ENCODE measurements at regions not wholly inside any gene's neighbourhood (a gene's known extent, or its start where the extent isn't known, plus 50 kb on each side); places are given as distances from the start of the nearest gene placed in this dataset.
A peak's percentile ranks its signal among the peaks of the same experiment; 100 is the strongest.

DNA sequence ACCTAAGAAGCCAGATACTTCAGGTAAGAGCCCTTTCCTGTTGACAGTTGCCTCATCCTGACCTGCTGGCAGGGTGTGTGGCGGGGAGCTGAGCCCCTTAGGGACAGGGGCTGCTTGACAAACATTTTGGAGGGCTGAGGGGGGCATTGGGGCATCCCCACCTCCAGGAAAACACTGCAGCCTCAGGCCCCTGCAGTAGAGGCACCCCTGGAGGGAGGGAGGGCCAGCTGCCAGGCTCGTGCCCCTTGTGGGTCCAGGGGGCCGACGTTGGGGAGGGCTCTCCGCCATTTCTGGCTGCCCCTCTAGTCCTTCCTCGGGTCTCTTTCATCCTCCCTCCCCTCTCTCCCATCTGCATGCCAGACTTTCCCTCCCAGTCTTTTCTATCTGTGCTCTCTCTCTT is 177.3 kb downstream of the RPS24 start:
- DNase-seq, result no peak
- Histone ChIP-seq H3K9ac (no peak overlapping the region), H3K9me3 (no peaks in the 10 kb centered on the region), H4K20me1 (ENCODE audit: insufficient read depth) (no peaks in the 10 kb centered on the region), H2AFZ (ENCODE audit: low read depth) (no peak overlapping the region), H3K27me3 (ENCODE audit: insufficient read depth) (no peaks in the 10 kb centered on the region), H3F3A (replicated peaks; ENCODE audit: insufficient read depth) (peaks cover 5% of the 10 kb centered on the region), H3K27ac (ENCODE audit: low read depth in 2 of 2, low read length in 1 of 2) (peak overlapping the region in 1 of 2 experiments; percentile 87; a peak in 2 of 4 replicates), H3K36me3 (replicated peaks in 1 of 2; ENCODE audit: control insufficient read depth in 1 of 2, insufficient read depth in 2 of 2, low read length in 1 of 2) (no peaks in the 10 kb centered on the region), H3K4me3 (ENCODE audit: low read depth in 2 of 2, low read length in 1 of 2) (no peak overlapping the region), H3K4me2 (no peak overlapping the region), H3K9me2 (no peaks in the 10 kb centered on the region), H3K79me2 (ENCODE audit: insufficient read depth) (no peaks in the 10 kb centered on the region), H3K4me1 (ENCODE audit: control insufficient read depth in 1 of 2, insufficient read depth in 2 of 2, low read depth in 1 of 2, low read length in 1 of 2) (peaks cover 19 to 59% of the 10 kb centered on the region in 2 experiments; a peak in 3 of 4 replicates)
- ChIA-PET POLR2A (no interaction called here), CTCF (interaction anchor here (0.6 to 6.7 kb wide), 34 partner anchors 8 to 986 kb away, joined by 3 to 67 read pairs (median 4); no protein-coding TSS in a partner anchor)
- 86% methylated on average over 5 of the region's 6 CpGs for WGBS (ENCODE audit: low lambda C conversion rate)
- TF ChIP-seq RCOR1 (IDR thresholded peaks at IDR 0.05; ENCODE audit: low read length) (no peak), FOXM1 (IDR thresholded peaks at IDR 0.05; ENCODE audit: low read depth) (no peak), TCF12 (IDR thresholded peaks at IDR 0.05) (no peak), NFIC (IDR thresholded peaks at IDR 0.05; ENCODE audit: borderline replicate concordance) (no peak), EZH2phosphoT487 (IDR thresholded peaks at IDR 0.05; ENCODE audit: borderline replicate concordance, low read depth) (no peak), MXI1 (IDR thresholded peaks at IDR 0.05; ENCODE audit: low read depth, low read length) (no peak), GATA2 (CRISPR knock-in tag; IDR thresholded peaks at IDR 0.05) (no peak), TAF1 (IDR thresholded peaks at IDR 0.05; ENCODE audit: borderline replicate concordance, low read depth, low read length) (no peak), CHD2 (IDR thresholded peaks at IDR 0.05; ENCODE audit: low read length, partially characterized antibody) (no peak), EP300 (IDR thresholded peaks at IDR 0.05; ENCODE audit: borderline replicate concordance in 1 of 2, low read depth in 1 of 2, low read length in 1 of 2) (no peak), RAD21 (IDR thresholded peaks at IDR 0.05; ENCODE audit: low read length) (no peak), MEF2A (IDR thresholded peaks at IDR 0.05; ENCODE audit: borderline replicate concordance, low read depth) (no peak), FOSL2 (IDR thresholded peaks at IDR 0.05; ENCODE audit: borderline replicate concordance, low read depth) (no peak), NRF1 (IDR thresholded peaks at IDR 0.05; ENCODE audit: low read depth, low read length) (no peak)
- TF ChIP-seq, protein P1, sequence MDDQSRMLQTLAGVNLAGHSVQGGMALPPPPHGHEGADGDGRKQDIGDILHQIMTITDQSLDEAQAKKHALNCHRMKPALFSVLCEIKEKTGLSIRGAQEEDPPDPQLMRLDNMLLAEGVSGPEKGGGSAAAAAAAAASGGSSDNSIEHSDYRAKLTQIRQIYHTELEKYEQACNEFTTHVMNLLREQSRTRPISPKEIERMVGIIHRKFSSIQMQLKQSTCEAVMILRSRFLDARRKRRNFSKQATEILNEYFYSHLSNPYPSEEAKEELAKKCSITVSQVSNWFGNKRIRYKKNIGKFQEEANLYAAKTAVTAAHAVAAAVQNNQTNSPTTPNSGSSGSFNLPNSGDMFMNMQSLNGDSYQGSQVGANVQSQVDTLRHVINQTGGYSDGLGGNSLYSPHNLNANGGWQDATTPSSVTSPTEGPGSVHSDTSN (IDR thresholded peaks at IDR 0.05), result no peak
- TF ChIP-seq, protein P2, sequence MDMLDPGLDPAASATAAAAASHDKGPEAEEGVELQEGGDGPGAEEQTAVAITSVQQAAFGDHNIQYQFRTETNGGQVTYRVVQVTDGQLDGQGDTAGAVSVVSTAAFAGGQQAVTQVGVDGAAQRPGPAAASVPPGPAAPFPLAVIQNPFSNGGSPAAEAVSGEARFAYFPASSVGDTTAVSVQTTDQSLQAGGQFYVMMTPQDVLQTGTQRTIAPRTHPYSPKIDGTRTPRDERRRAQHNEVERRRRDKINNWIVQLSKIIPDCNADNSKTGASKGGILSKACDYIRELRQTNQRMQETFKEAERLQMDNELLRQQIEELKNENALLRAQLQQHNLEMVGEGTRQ (IDR thresholded peaks at IDR 0.05; ENCODE audit: borderline replicate concordance, low read depth, low read length), result no peak

DNA sequence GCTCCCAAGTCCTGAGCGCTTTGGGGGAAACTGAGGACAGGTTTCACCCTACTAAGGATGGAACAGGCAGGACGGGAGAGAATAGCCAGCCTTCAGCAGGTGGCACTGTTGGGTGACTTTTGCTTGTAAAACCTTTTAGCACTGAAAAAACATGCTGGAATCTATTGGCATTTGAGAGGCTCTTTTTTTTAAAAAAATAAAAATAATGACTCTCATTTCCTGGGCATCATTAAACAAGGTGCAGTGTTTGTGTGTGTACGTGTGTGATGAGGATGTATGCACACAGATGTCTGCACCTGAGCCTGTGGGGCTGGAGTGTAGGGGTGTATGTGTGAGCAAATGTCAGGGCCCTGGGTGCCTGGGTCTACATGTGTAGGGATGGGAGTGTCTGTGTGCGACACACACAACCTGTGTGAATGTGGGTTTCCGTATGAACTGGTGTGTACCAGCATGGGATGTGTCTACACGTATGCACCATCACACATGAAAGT is 177.9 kb downstream of the RPS24 start:
- H3K79me2 ChIP-seq (ENCODE audit: insufficient read depth), result no peaks in the 10 kb centered on the region
- POLR2A ChIA-PET, result interaction anchor here (0.9 kb wide), 1 partner anchor 49 kb away, joined by 3 read pairs; no protein-coding TSS in a partner anchor
- H2AFZ ChIP-seq (ENCODE audit: low read depth), result no peak overlapping the region
- no peaks in the 10 kb centered on the region for H4K20me1 ChIP-seq (ENCODE audit: insufficient read depth)
- TF ChIP-seq SMC3 (IDR thresholded peaks at IDR 0.05; ENCODE audit: low read depth, low read length) (peak; percentile 84), MXI1 (IDR thresholded peaks at IDR 0.05; ENCODE audit: low read depth, low read length) (no peak), JUND (IDR thresholded peaks at IDR 0.05) (no peak), GABPA (IDR thresholded peaks at IDR 0.05; ENCODE audit: low read depth) (no peak), RCOR1 (IDR thresholded peaks at IDR 0.05; ENCODE audit: low read length) (0 out of 2 replicates have a peak, but pooled peaks have one; percentile 29), RFX5 (IDR thresholded peaks at IDR 0.05; ENCODE audit: low read length) (no peak), RAD21 (IDR thresholded peaks at IDR 0.05; ENCODE audit: low read length) (peak; percentile 90)
- TF ChIP-seq, protein P3, sequence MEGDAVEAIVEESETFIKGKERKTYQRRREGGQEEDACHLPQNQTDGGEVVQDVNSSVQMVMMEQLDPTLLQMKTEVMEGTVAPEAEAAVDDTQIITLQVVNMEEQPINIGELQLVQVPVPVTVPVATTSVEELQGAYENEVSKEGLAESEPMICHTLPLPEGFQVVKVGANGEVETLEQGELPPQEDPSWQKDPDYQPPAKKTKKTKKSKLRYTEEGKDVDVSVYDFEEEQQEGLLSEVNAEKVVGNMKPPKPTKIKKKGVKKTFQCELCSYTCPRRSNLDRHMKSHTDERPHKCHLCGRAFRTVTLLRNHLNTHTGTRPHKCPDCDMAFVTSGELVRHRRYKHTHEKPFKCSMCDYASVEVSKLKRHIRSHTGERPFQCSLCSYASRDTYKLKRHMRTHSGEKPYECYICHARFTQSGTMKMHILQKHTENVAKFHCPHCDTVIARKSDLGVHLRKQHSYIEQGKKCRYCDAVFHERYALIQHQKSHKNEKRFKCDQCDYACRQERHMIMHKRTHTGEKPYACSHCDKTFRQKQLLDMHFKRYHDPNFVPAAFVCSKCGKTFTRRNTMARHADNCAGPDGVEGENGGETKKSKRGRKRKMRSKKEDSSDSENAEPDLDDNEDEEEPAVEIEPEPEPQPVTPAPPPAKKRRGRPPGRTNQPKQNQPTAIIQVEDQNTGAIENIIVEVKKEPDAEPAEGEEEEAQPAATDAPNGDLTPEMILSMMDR (IDR thresholded peaks at IDR 0.05), result peak; percentile 89
- H3F3A ChIP-seq (replicated peaks; ENCODE audit: insufficient read depth), result peaks cover 5% of the 10 kb centered on the region
- WGBS (ENCODE audit: low lambda C conversion rate), result 52% methylated on average over 6 of the region's 6 CpGs
- H3K9ac ChIP-seq, result no peak overlapping the region
- H3K27me3 ChIP-seq (ENCODE audit: insufficient read depth), result no peaks in the 10 kb centered on the region
- no peak overlapping the region for H3K4me2 ChIP-seq
- no peaks in the 10 kb centered on the region for H3K36me3 ChIP-seq (replicated peaks in 1 of 2; ENCODE audit: control insufficient read depth in 1 of 2, insufficient read depth in 2 of 2, low read length in 1 of 2)
- CTCF ChIA-PET, result interaction anchor here (0.6 to 6.7 kb wide), 37 partner anchors 9 to 986 kb away, joined by 3 to 67 read pairs (median 4); no protein-coding TSS in a partner anchor
- no peaks in the 10 kb centered on the region for H3K9me3 ChIP-seq
- H3K4me3 ChIP-seq (ENCODE audit: low read depth in 2 of 2, low read length in 1 of 2), result no peak overlapping the region
- peak; percentile 71 for DNase-seq
- H3K4me1 ChIP-seq (ENCODE audit: control insufficient read depth in 1 of 2, insufficient read depth in 2 of 2, low read depth in 1 of 2, low read length in 1 of 2), result peaks cover 19 to 64% of the 10 kb centered on the region in 2 experiments; a peak in 3 of 4 replicates
- no peaks in the 10 kb centered on the region for H3K9me2 ChIP-seq
- peak overlapping the region in 1 of 2 experiments; percentile 87; a peak in 2 of 4 replicates for H3K27ac ChIP-seq (ENCODE audit: low read depth in 2 of 2, low read length in 1 of 2)
